ENCODE measurements at regions not wholly inside any gene's neighbourhood (a gene's known extent, or its start where the extent isn't known, plus 50 kb on each side); places are given as distances from the start of the nearest gene placed in this dataset.

- no peak for ATAC-seq (replicated peaks in 1 of 4)
- POLR2A ChIA-PET, result no interaction called here
- Mint-ChIP-seq H3K4me1 (no peaks in the 10 kb centered on the region), H3K36me3 (no peaks in the 10 kb centered on the region), H3K4me3 (no peak overlapping the region), H3K27ac (no peak overlapping the region), H3K27me3 (no peaks in the 10 kb centered on the region), H3K9me3 (peaks cover 8 to 19% (median 12%) of the 10 kb centered on the region in 3 donors)
- CTCF ChIA-PET, result no interaction called here
- no peak overlapping the region for H3K27ac ChIP-seq (ENCODE audit: low read length)
- H3K4me1 ChIP-seq (ENCODE audit: control insufficient read depth in 1 of 2, extremely low read depth in 1 of 2, insufficient read depth in 2 of 2, low read length in 2 of 2), result no peaks in the 10 kb centered on the region
- no CpG with 5 or more reads among the region's 3 CpGs for WGBS (ENCODE audit: insufficient coverage)
- DNase-seq, result no peak
- no peaks in the 10 kb centered on the region for H3K36me3 ChIP-seq (ENCODE audit: control insufficient read depth in 2 of 2, extremely low read depth in 1 of 2, insufficient read depth in 1 of 2, low read length in 1 of 2)
- H3K9me3 ChIP-seq, result no peaks in the 10 kb centered on the region
- H3K4me3 ChIP-seq (ENCODE audit: control insufficient read depth in 1 of 2, extremely low read depth in 1 of 2, low read length in 1 of 2), result no peak overlapping the region
- H3K27me3 ChIP-seq (replicated peaks in 1 of 2; ENCODE audit: control insufficient read depth in 2 of 2, extremely low read depth in 1 of 2, insufficient read depth in 2 of 2, low read length in 1 of 2), result no peaks in the 10 kb centered on the region
Measured at GRCh38 chr6:153575528-153575927, 444.4 kb upstream of the RGS17 start.

GRCh38 chr6:153574231-153574630 lies 443.1 kb upstream of the RGS17 start:
- H3K4me3 ChIP-seq (ENCODE audit: control insufficient read depth in 1 of 2, extremely low read depth in 1 of 2, low read length in 1 of 2), result no peak overlapping the region
- Mint-ChIP-seq H3K27ac (no peak overlapping the region), H3K4me1 (no peaks in the 10 kb centered on the region), H3K36me3 (no peaks in the 10 kb centered on the region), H3K4me3 (no peak overlapping the region), H3K9me3 (peaks cover 4 to 19% (median 12%) of the 10 kb centered on the region in 3 donors), H3K27me3 (no peaks in the 10 kb centered on the region)
- H3K4me1 ChIP-seq (ENCODE audit: control insufficient read depth in 1 of 2, extremely low read depth in 1 of 2, insufficient read depth in 2 of 2, low read length in 2 of 2), result no peaks in the 10 kb centered on the region
- no peak overlapping the region for H3K27ac ChIP-seq (ENCODE audit: low read length)
- DNase-seq (no peak), ATAC-seq (replicated peaks in 1 of 4) (no peak)
- no CpG with 5 or more reads among the region's 2 CpGs for WGBS (ENCODE audit: insufficient coverage)
- POLR2A ChIA-PET, result no interaction called here
- CTCF ChIA-PET, result interaction anchor here in 1 of 2 donors (0.6 kb wide), 1 partner anchor 66 kb away, joined by 5 read pairs; no protein-coding TSS in a partner anchor
- H3K9me3 ChIP-seq, result no peaks in the 10 kb centered on the region
- H3K27me3 ChIP-seq (replicated peaks in 1 of 2; ENCODE audit: control insufficient read depth in 2 of 2, extremely low read depth in 1 of 2, insufficient read depth in 2 of 2, low read length in 1 of 2), result no peaks in the 10 kb centered on the region
- H3K36me3 ChIP-seq (ENCODE audit: control insufficient read depth in 2 of 2, extremely low read depth in 1 of 2, insufficient read depth in 1 of 2, low read length in 1 of 2), result no peaks in the 10 kb centered on the region

GRCh38 chr6:153572371-153572770 lies 441.3 kb upstream of the RGS17 start:
- CTCF ChIA-PET, result no interaction called here

GRCh38 chr6:153568628-153569027 lies 437.5 kb upstream of the RGS17 start:
- ChIA-PET POLR2A (no interaction called here), CTCF (no interaction called here)
- Mint-ChIP-seq H3K36me3 (no peaks in the 10 kb centered on the region), H3K27me3 (no peaks in the 10 kb centered on the region), H3K9me3 (peaks cover 0 to 4% (median 0%) of the 10 kb centered on the region in 3 donors), H3K4me3 (no peak overlapping the region), H3K4me1 (no peaks in the 10 kb centered on the region), H3K27ac (no peak overlapping the region)
- DNase-seq, result no peak
- Histone ChIP-seq H3K36me3 (ENCODE audit: control insufficient read depth in 2 of 2, extremely low read depth in 1 of 2, insufficient read depth in 1 of 2, low read length in 1 of 2) (no peaks in the 10 kb centered on the region), H3K4me3 (ENCODE audit: control insufficient read depth in 1 of 2, extremely low read depth in 1 of 2, low read length in 1 of 2) (no peak overlapping the region), H3K27ac (ENCODE audit: low read length) (no peak overlapping the region), H3K9me3 (no peaks in the 10 kb centered on the region), H3K4me1 (ENCODE audit: control insufficient read depth in 1 of 2, extremely low read depth in 1 of 2, insufficient read depth in 2 of 2, low read length in 2 of 2) (no peaks in the 10 kb centered on the region), H3K27me3 (replicated peaks in 1 of 2; ENCODE audit: control insufficient read depth in 2 of 2, extremely low read depth in 1 of 2, insufficient read depth in 2 of 2, low read length in 1 of 2) (no peaks in the 10 kb centered on the region)
- no peak for ATAC-seq (replicated peaks in 1 of 4)
- WGBS (ENCODE audit: insufficient coverage), result no CpG with 5 or more reads among the region's 1 CpG

More at GRCh38 chr6:153572371-153572770, 441.3 kb upstream of the RGS17 start:
- Histone ChIP-seq H3K36me3 (ENCODE audit: control insufficient read depth in 2 of 2, extremely low read depth in 1 of 2, insufficient read depth in 1 of 2, low read length in 1 of 2) (no peaks in the 10 kb centered on the region), H3K27me3 (replicated peaks in 1 of 2; ENCODE audit: control insufficient read depth in 2 of 2, extremely low read depth in 1 of 2, insufficient read depth in 2 of 2, low read length in 1 of 2) (no peaks in the 10 kb centered on the region), H3K27ac (ENCODE audit: low read length) (no peak overlapping the region), H3K4me3 (ENCODE audit: control insufficient read depth in 1 of 2, extremely low read depth in 1 of 2, low read length in 1 of 2) (no peak overlapping the region), H3K4me1 (ENCODE audit: control insufficient read depth in 1 of 2, extremely low read depth in 1 of 2, insufficient read depth in 2 of 2, low read length in 2 of 2) (no peaks in the 10 kb centered on the region), H3K9me3 (no peaks in the 10 kb centered on the region)
- DNase-seq, result no peak
- POLR2A ChIA-PET, result no interaction called here
- Mint-ChIP-seq H3K27me3 (no peaks in the 10 kb centered on the region), H3K4me1 (no peaks in the 10 kb centered on the region), H3K9me3 (peaks cover 0 to 4% (median 0%) of the 10 kb centered on the region in 3 donors), H3K27ac (no peak overlapping the region), H3K4me3 (no peak overlapping the region), H3K36me3 (no peaks in the 10 kb centered on the region)
- ATAC-seq (replicated peaks in 1 of 4), result no peak
- WGBS (ENCODE audit: insufficient coverage), result 67% methylated on average over 1 of the region's 3 CpGs

- Mint-ChIP-seq H3K9me3 (no peaks in the 10 kb centered on the region), H3K36me3 (no peaks in the 10 kb centered on the region), H3K4me1 (no peaks in the 10 kb centered on the region), H3K27me3 (no peaks in the 10 kb centered on the region), H3K4me3 (no peak overlapping the region), H3K27ac (no peak overlapping the region)
- Histone ChIP-seq H3K27ac (ENCODE audit: low read length) (no peak overlapping the region), H3K9me3 (no peaks in the 10 kb centered on the region), H3K27me3 (replicated peaks in 1 of 2; ENCODE audit: control insufficient read depth in 2 of 2, extremely low read depth in 1 of 2, insufficient read depth in 2 of 2, low read length in 1 of 2) (no peaks in the 10 kb centered on the region), H3K4me1 (ENCODE audit: control insufficient read depth in 1 of 2, extremely low read depth in 1 of 2, insufficient read depth in 2 of 2, low read length in 2 of 2) (no peaks in the 10 kb centered on the region), H3K36me3 (ENCODE audit: control insufficient read depth in 2 of 2, extremely low read depth in 1 of 2, insufficient read depth in 1 of 2, low read length in 1 of 2) (no peaks in the 10 kb centered on the region), H3K4me3 (ENCODE audit: control insufficient read depth in 1 of 2, extremely low read depth in 1 of 2, low read length in 1 of 2) (no peak overlapping the region)
- no peak for DNase-seq
- WGBS (ENCODE audit: insufficient coverage), result 20% methylated on average over 1 of the region's 2 CpGs
- no peak for ATAC-seq (replicated peaks in 1 of 4)
- CTCF ChIA-PET, result no interaction called here
- POLR2A ChIA-PET, result no interaction called here
Measured at GRCh38 chr6:153564803-153565202, 433.7 kb upstream of the RGS17 start.

GRCh38 chr6:153563001-153563400 lies 431.9 kb upstream of the RGS17 start:
- WGBS (ENCODE audit: insufficient coverage), result no CpG with 5 or more reads among the region's 5 CpGs
- H3K27ac Mint-ChIP-seq, result no peak overlapping the region
- no peaks in the 10 kb centered on the region for H3K4me1 Mint-ChIP-seq
- H3K36me3 Mint-ChIP-seq, result no peaks in the 10 kb centered on the region
- H3K9me3 ChIP-seq, result no peaks in the 10 kb centered on the region
- ChIA-PET POLR2A (no interaction called here), CTCF (no interaction called here)
- ATAC-seq (replicated peaks in 1 of 4), result no peak
- peaks cover 0 to 5% (median 0%) of the 10 kb centered on the region in 3 donors for H3K9me3 Mint-ChIP-seq
- H3K36me3 ChIP-seq (ENCODE audit: control insufficient read depth in 2 of 2, extremely low read depth in 1 of 2, insufficient read depth in 1 of 2, low read length in 1 of 2), result no peaks in the 10 kb centered on the region
- no peak overlapping the region for H3K4me3 ChIP-seq (ENCODE audit: control insufficient read depth in 1 of 2, extremely low read depth in 1 of 2, low read length in 1 of 2)
- H3K4me3 Mint-ChIP-seq, result no peak overlapping the region
- DNase-seq, result no peak
- no peak overlapping the region for H3K27ac ChIP-seq (ENCODE audit: low read length)
- H3K4me1 ChIP-seq (ENCODE audit: control insufficient read depth in 1 of 2, extremely low read depth in 1 of 2, insufficient read depth in 2 of 2, low read length in 2 of 2), result no peaks in the 10 kb centered on the region
- H3K27me3 Mint-ChIP-seq, result no peaks in the 10 kb centered on the region
- H3K27me3 ChIP-seq (replicated peaks in 1 of 2; ENCODE audit: control insufficient read depth in 2 of 2, extremely low read depth in 1 of 2, insufficient read depth in 2 of 2, low read length in 1 of 2), result no peaks in the 10 kb centered on the region

- no peak overlapping the region for H3K27ac Mint-ChIP-seq
- DNase-seq, result no peak
- no peaks in the 10 kb centered on the region for H3K36me3 ChIP-seq (ENCODE audit: control insufficient read depth in 2 of 2, extremely low read depth in 1 of 2, insufficient read depth in 1 of 2, low read length in 1 of 2)
Measured at GRCh38 chr6:153553627-153554026, 422.5 kb upstream of the RGS17 start.

More at GRCh38 chr6:153553627-153554026, 422.5 kb upstream of the RGS17 start:
- Histone ChIP-seq H3K9me3 (no peaks in the 10 kb centered on the region), H3K4me1 (ENCODE audit: control insufficient read depth in 1 of 2, extremely low read depth in 1 of 2, insufficient read depth in 2 of 2, low read length in 2 of 2) (no peaks in the 10 kb centered on the region), H3K4me3 (ENCODE audit: control insufficient read depth in 1 of 2, extremely low read depth in 1 of 2, low read length in 1 of 2) (no peak overlapping the region), H3K27ac (ENCODE audit: low read length) (no peak overlapping the region), H3K27me3 (replicated peaks in 1 of 2; ENCODE audit: control insufficient read depth in 2 of 2, extremely low read depth in 1 of 2, insufficient read depth in 2 of 2, low read length in 1 of 2) (no peaks in the 10 kb centered on the region)
- no peak for ATAC-seq (replicated peaks in 1 of 4)
- CTCF ChIA-PET, result no interaction called here
- Mint-ChIP-seq H3K36me3 (no peaks in the 10 kb centered on the region), H3K4me3 (no peak overlapping the region), H3K4me1 (no peaks in the 10 kb centered on the region), H3K27me3 (no peaks in the 10 kb centered on the region), H3K9me3 (peaks cover 0 to 3% (median 0%) of the 10 kb centered on the region in 3 donors)
- WGBS (ENCODE audit: insufficient coverage), result no CpG with 5 or more reads among the region's 1 CpG
- POLR2A ChIA-PET, result no interaction called here
